ENCODE measurements at regions not wholly inside any gene's neighbourhood (a gene's known extent, or its start where the extent isn't known, plus 50 kb on each side); places are given as distances from the start of the nearest gene placed in this dataset.

DNA sequence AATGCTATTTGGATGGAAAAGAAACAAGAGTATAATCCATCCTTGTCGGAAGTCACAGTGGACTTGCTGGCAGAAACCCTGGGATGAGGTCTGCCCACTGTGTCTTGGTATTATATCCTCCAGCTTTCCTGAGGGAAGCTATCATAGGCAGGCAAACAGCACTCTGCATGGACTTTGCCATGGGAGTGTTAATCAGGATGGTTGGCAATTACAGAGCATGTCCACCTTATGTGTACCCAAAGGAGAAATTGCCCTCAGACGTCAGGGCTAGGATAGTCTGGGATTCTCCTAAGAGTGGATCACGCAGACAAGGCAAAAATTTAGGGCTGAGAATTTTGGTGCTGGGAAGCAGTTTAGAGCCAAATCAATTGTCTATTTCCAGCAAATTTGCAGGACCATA lies 184.9 kb upstream of the ESRRG start:
- DNase-seq = no peak

DNA sequence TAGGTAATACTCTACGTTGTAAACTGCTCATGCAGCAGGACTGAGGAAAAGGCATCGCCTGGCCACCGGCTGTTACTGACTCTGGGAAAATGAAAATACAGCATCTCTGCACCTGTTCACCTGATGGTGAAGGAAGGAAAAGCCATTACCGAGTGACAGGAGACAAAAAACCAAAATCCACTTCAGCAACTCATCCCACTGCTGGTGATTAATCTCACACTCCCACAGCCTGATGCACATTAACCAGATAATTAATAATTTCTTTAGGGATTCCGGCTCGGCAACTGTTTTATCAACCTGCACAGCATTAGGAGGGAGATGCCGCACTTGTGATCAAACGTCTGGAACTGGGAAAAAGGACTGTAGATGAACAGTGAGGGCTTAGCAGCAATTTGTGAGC lies 183.9 kb upstream of the ESRRG start:
- peak; percentile 77 for DNase-seq

DNA sequence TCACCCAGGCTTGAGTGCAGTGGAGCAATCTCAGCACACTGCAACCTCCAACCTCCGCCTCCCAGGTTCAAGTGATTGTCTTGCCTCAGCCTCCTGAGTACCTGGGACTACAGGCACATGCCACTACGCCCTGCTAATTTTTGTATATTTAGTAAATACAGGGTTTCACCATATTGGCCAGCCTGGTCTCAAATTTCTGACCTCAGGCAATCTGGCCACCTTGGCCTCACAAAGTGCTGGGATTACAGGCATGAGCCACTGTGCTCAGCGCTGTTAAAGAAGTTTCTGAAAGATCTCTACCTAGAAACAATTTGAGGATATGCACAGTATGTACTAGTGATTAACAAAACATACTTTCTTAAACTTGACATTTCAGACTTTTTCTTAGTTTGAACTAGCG lies 182.6 kb upstream of the ESRRG start:
- no peak for DNase-seq

- DNase-seq = no peak
These were observed 181.9 kb upstream of the ESRRG start for GRCh38 chr1:216905137-216905536.

- no peak for DNase-seq
These were observed 181.2 kb upstream of the ESRRG start for GRCh38 chr1:216904471-216904870.

GRCh38 chr1:216903382-216903740 lies 180.1 kb upstream of the ESRRG start:
- DNase-seq = peak; percentile 92

GRCh38 chr1:216902669-216903381 lies 179.6 kb upstream of the ESRRG start:
- peak; percentile 31 for DNase-seq

DNA sequence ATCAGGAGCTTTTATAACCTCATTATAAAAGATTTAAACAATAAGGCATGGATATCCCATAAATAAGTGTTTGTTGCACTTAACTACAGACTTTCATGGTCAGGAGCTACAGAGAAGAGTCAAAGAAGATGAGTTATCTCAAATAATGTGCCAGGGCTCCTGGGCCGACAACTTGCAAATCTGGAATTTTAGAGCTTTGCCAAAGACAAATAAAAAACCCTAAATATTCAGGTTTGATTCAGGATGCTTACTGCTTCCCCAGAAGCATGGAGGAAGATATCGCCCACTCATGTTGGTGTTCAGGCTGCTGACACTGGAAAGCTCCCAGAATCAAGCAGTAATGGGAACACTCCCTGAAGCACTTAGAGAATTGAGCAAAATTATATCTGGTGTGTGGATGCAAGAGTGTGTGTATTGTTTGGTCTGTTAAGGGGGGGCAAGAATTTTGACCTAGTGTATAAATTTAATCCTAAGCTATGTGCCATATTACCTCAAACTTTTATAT lies 176.9 kb upstream of the ESRRG start:
- no peak for DNase-seq

GRCh38 chr1:216898801-216899200 lies 175.6 kb upstream of the ESRRG start:
- DNase-seq = no peak

- DNase-seq = peak; percentile 79
These were observed 172.9 kb upstream of the ESRRG start for GRCh38 chr1:216896146-216896545.

- DNase-seq = no peak
These were observed 171.3 kb upstream of the ESRRG start for GRCh38 chr1:216894494-216894893.

DNA sequence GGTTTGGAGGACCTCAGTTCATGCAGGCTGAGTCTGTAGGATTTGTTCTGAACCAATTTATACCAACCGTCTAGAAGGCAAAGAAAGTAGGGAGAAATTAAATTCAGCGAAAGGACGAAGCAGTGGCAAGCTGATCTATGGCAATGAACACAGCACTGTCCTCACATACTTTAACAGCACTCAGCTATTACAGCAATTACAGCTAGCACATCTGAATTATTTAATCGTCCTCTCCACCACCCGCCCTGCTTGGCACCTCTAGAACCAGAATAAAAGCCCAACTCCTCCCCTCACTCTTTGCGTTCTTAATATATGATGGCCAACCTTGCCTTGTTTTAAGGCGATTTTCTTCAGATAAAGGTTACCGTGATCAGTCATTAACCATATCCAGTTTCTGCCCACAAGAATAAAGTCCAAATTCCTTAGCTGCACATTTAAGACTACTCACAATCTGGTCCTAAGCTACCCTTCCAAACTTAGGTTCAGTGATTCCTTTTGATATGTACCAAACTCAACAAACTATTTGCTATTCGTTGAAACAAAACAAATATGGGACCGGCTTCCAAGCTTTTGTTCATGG lies 169.4 kb upstream of the ESRRG start:
- no peak for DNase-seq

GRCh38 chr1:216890871-216891270 lies 167.6 kb upstream of the ESRRG start:
- no peak for DNase-seq

GRCh38 chr1:216888731-216889130 lies 165.5 kb upstream of the ESRRG start:
- DNase-seq = no peak

- DNase-seq = no peak
These were observed 163.8 kb upstream of the ESRRG start for GRCh38 chr1:216887032-216887431.

- no peak for DNase-seq
These were observed 161.5 kb upstream of the ESRRG start for GRCh38 chr1:216884614-216885229.

GRCh38 chr1:216883518-216883917 lies 160.3 kb upstream of the ESRRG start:
- peak; percentile 47 for DNase-seq

DNA sequence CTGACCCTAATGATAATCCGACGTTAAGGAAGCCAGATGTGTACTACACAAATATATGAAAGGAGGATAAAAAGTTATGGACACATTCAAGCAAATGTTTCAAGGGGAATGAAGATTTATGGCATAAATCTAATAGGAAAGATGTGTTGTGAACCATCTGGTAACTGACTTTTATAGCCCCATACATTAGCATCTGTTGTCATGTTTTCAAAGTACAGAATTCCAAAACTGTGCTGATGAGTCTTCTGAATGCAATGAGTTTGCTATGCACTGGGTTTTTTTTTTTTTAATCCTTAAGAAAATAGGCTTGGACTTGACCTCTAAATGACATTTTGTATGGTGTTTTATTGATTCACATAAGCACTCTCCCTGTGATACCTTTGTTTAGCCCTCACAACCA lies 158.5 kb upstream of the ESRRG start:
- peak; percentile 50 for DNase-seq

GRCh38 chr1:216866714-216867113 lies 143.5 kb upstream of the ESRRG start:
- DNase-seq = no peak

GRCh38 chr1:216855810-216856209 lies 132.6 kb upstream of the ESRRG start:
- no peak for DNase-seq

DNA sequence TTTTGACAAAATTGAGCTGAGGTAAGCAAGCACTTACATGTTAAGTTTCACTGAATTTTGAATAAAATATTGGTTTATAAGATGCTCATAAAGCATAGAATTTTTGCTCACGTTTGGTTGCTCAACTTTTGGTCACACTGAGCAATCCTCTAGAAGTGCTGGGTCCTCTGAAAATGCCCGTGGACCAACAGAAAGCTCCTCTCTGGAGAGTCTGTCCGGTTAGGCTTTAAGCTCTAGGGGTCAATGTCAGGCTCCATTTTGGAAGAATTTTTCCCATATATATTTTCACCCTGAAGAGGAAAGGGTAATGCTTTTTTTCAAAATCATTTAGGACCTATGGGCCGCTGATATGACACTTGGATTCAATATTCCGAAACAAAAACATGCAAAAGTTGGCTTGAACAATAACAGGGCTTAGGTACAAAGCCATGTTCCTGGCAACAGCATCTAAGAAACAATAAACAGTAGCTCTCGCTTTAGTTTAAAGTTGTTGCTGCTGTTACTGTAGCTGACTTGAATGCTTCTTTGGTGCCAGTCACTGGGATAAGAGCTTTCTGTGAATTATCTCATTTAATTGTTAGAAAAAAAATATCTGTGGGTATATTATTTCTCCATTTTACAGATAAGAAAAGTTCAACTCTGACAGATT lies 131.7 kb upstream of the ESRRG start:
- DNase-seq = no peak

DNA sequence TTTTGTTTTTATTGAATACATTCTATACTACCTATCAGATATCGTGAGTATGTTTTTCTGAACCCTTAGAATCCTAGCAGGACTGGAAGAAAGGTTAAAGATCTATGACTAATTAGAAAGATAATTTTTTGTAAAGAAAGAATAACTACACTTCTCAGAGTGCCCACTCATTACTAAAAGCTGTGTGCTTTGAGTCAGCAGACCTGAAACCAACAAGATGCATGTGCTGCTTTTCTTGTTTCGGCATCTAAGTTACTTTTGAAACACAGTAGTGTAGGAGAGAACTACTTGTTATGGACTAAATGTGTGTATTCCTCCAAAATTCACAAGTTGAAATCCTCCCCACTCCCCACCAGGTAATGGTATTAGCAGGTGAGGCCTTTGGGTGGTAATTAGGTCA lies 127.8 kb upstream of the ESRRG start:
- no peak for DNase-seq

GRCh38 chr1:216849146-216849545 lies 125.9 kb upstream of the ESRRG start:
- no peak for DNase-seq
